ENCODE measurements at regions not wholly inside any gene's neighbourhood (a gene's known extent, or its start where the extent isn't known, plus 50 kb on each side); places are given as distances from the start of the nearest gene placed in this dataset.
"Not testable (repeated sequence)": the region's sequence is repeated elsewhere in the genome, so short reads cannot be mapped to it uniquely, and the experiment has no call there.

GRCh38 chr11:112345706-112346105, 85.0 kb upstream of the PLET1 start:
- peaks cover 2% of the 10 kb centered on the region for H3K36me3 Mint-ChIP-seq (ENCODE audit: low read depth)
- CTCF ChIA-PET, result no interaction called here
- no peak overlapping the region for H3K27ac Mint-ChIP-seq
- no peaks in the 10 kb centered on the region for H3K9me3 Mint-ChIP-seq
- no peak for ATAC-seq (ENCODE audit: low read depth)
- TF ChIP-seq CTCF (IDR thresholded peaks at IDR 0.05), result no peak
- no peaks in the 10 kb centered on the region for H3K4me1 Mint-ChIP-seq
- H3K27me3 Mint-ChIP-seq, result no peaks in the 10 kb centered on the region
- no peak for DNase-seq
- intact Hi-C loops (cut with micrococcal nuclease), result no loop called here
- POLR2A ChIA-PET, result no interaction called here
- no peak overlapping the region for H3K4me3 Mint-ChIP-seq

- intact Hi-C loops (cut with micrococcal nuclease), result no loop called here
- no peak for DNase-seq
- H3K4me3 Mint-ChIP-seq, result no peak overlapping the region
- H3K4me1 Mint-ChIP-seq, result no peaks in the 10 kb centered on the region
- ChIA-PET POLR2A (no interaction called here), CTCF (no interaction called here)
- H3K27me3 Mint-ChIP-seq, result no peaks in the 10 kb centered on the region
- no peak for TF ChIP-seq CTCF (IDR thresholded peaks at IDR 0.05)
- H3K36me3 Mint-ChIP-seq (ENCODE audit: low read depth), result peaks cover 2% of the 10 kb centered on the region
- ATAC-seq (ENCODE audit: low read depth), result no peak
- H3K27ac Mint-ChIP-seq, result no peak overlapping the region
- no peaks in the 10 kb centered on the region for H3K9me3 Mint-ChIP-seq
Measured at GRCh38 chr11:112346586-112346985, 85.9 kb upstream of the PLET1 start.

GRCh38 chr11:112348480-112349029, 87.9 kb upstream of the PLET1 start:
- H3K4me3 Mint-ChIP-seq, result no peak overlapping the region
- ATAC-seq (ENCODE audit: low read depth) (no peak), DNase-seq (no peak)
- no peaks in the 10 kb centered on the region for H3K4me1 Mint-ChIP-seq
- no peak for TF ChIP-seq CTCF (IDR thresholded peaks at IDR 0.05)
- ChIA-PET POLR2A (interaction anchor here (0.6 kb wide), 1 partner anchor 117 kb away, joined by 3 read pairs; no protein-coding TSS in a partner anchor), CTCF (no interaction called here)
- H3K27me3 Mint-ChIP-seq, result no peaks in the 10 kb centered on the region
- no peaks in the 10 kb centered on the region for H3K9me3 Mint-ChIP-seq
- H3K27ac Mint-ChIP-seq, result no peak overlapping the region
- no peaks in the 10 kb centered on the region for H3K36me3 Mint-ChIP-seq (ENCODE audit: low read depth)
- intact Hi-C loops (cut with micrococcal nuclease), result no loop called here

- H3K4me3 Mint-ChIP-seq; H3K4me1 Mint-ChIP-seq; H3K27ac Mint-ChIP-seq; H3K36me3 Mint-ChIP-seq (ENCODE audit: low read depth); H3K9me3 Mint-ChIP-seq; H3K27me3 Mint-ChIP-seq; intact Hi-C loops (cut with micrococcal nuclease); CTCF ChIA-PET; DNase-seq; POLR2A ChIA-PET; ATAC-seq (ENCODE audit: low read depth): not testable (repeated sequence)
Measured at GRCh38 chr11:112351423-112351822, 90.8 kb upstream of the PLET1 start.

GRCh38 chr11:112352907-112353306, 92.2 kb upstream of the PLET1 start:
- no peak for DNase-seq
- no peak for TF ChIP-seq CTCF (IDR thresholded peaks at IDR 0.05)
- Mint-ChIP-seq H3K36me3 (ENCODE audit: low read depth) (no peaks in the 10 kb centered on the region), H3K9me3 (no peaks in the 10 kb centered on the region), H3K4me3 (no peak overlapping the region), H3K27me3 (no peaks in the 10 kb centered on the region), H3K27ac (no peak overlapping the region), H3K4me1 (no peaks in the 10 kb centered on the region)
- intact Hi-C loops (cut with micrococcal nuclease), result no loop called here
- ChIA-PET POLR2A (no interaction called here), CTCF (no interaction called here)
- ATAC-seq (ENCODE audit: low read depth), result no peak

- Mint-ChIP-seq H3K27me3 (no peaks in the 10 kb centered on the region), H3K9me3 (no peaks in the 10 kb centered on the region), H3K4me1 (no peaks in the 10 kb centered on the region), H3K27ac (no peak overlapping the region), H3K36me3 (ENCODE audit: low read depth) (no peaks in the 10 kb centered on the region), H3K4me3 (no peak overlapping the region)
- no peak for DNase-seq
- no peak for TF ChIP-seq CTCF (IDR thresholded peaks at IDR 0.05)
- POLR2A ChIA-PET, result no interaction called here
- CTCF ChIA-PET, result no interaction called here
- intact Hi-C loops (cut with micrococcal nuclease), result no loop called here
- no peak for ATAC-seq (ENCODE audit: low read depth)
Measured at GRCh38 chr11:112354364-112354763, 93.7 kb upstream of the PLET1 start.

All from activated B cell treated with CpG ODN at 0.5 μM for 24 hours (primary cell).